Urinary bladder (tissue), 3 donors: ENCODE measurements at regions not wholly inside any gene's neighbourhood (a gene's known extent, or its start where the extent isn't known, plus 50 kb on each side); places are given as distances from the start of the nearest gene placed in this dataset.

Experiments used
- DNase-seq: peaks from one replicate; pipeline ENCODE4 v3.0.0-alpha.2; 2015; ENCODE audit errors: extremely low spot score
- H3K27ac ChIP-seq: one replicate; pipeline ENCODE4 v1.5.1; 2013; ENCODE audit warnings: low read depth, mild to moderate bottlenecking, moderate library complexity
- H3K36me3 ChIP-seq: one replicate; pipeline ENCODE4 v1.6.1; 2013; ENCODE audit warnings: mild to moderate bottlenecking, moderate library complexity; ENCODE audit not compliant: insufficient read depth
- H3K4me1 ChIP-seq: one replicate; pipeline ENCODE4 v1.6.1; 2013; ENCODE audit warnings: mild to moderate bottlenecking, moderate library complexity; ENCODE audit not compliant: insufficient read depth
- H3K4me3 ChIP-seq: one replicate; pipeline ENCODE4 v1.5.1; 2013; ENCODE audit warnings: low read depth, low read length
- WGBS: extraction: QIAGEN DNeasy Blood & Tissue Kit; methylation state at CpG from one replicate; pipeline ENCODE4 v1.1.7; 2013; 5-methylcytosine and 5-hydroxymethylcytosine counted together
- donor health status: healthy with polysubstance abuse.
- donor health status: healthy.

GRCh38 chr2:35915261-35915660 is 440.3 kb upstream of the CRIM1 start:
- DNase-seq = no peak
- no peaks in the 10 kb centered on the region for H3K4me1 ChIP-seq
- 64% methylated on average over 4 of the region's 4 CpGs for WGBS
- no peak overlapping the region for H3K27ac ChIP-seq
- no peaks in the 10 kb centered on the region for H3K36me3 ChIP-seq
- H3K4me3 ChIP-seq = no peak overlapping the region

- H3K4me3 ChIP-seq = no peak overlapping the region
- H3K27ac ChIP-seq = no peak overlapping the region
- 89% methylated on average over 2 of the region's 2 CpGs for WGBS
- H3K4me1 ChIP-seq = no peaks in the 10 kb centered on the region
- H3K36me3 ChIP-seq = no peaks in the 10 kb centered on the region
- no peak for DNase-seq
Measured at GRCh38 chr2:35891936-35892335, 463.6 kb upstream of the CRIM1 start.

GRCh38 chr2:35891528-35891927 is 464.1 kb upstream of the CRIM1 start:
- Histone ChIP-seq H3K27ac (no peak overlapping the region), H3K4me3 (no peak overlapping the region), H3K36me3 (no peaks in the 10 kb centered on the region), H3K4me1 (no peaks in the 10 kb centered on the region)
- no peak for DNase-seq

- no peaks in the 10 kb centered on the region for H3K36me3 ChIP-seq
- no peak overlapping the region for H3K4me3 ChIP-seq
- DNase-seq = no peak
- no peak overlapping the region for H3K27ac ChIP-seq
- no peaks in the 10 kb centered on the region for H3K4me1 ChIP-seq
- WGBS = 89% methylated on average over 7 of the region's 7 CpGs
Measured at GRCh38 chr2:35887146-35887545, 468.4 kb upstream of the CRIM1 start.

- DNase-seq = no peak
- 65% methylated on average over 4 of the region's 4 CpGs for WGBS
Measured at GRCh38 chr2:35873921-35874320, 481.7 kb upstream of the CRIM1 start.

GRCh38 chr2:35871672-35872071 is 483.9 kb upstream of the CRIM1 start:
- H3K4me1 ChIP-seq = no peaks in the 10 kb centered on the region
- no peak overlapping the region for H3K27ac ChIP-seq
- H3K36me3 ChIP-seq = no peaks in the 10 kb centered on the region
- 86% methylated on average over 8 of the region's 8 CpGs for WGBS
- H3K4me3 ChIP-seq = no peak overlapping the region
- no peak for DNase-seq

More at GRCh38 chr2:35873921-35874320, 481.7 kb upstream of the CRIM1 start:
- Histone ChIP-seq H3K4me1 (no peaks in the 10 kb centered on the region), H3K27ac (no peak overlapping the region), H3K36me3 (no peaks in the 10 kb centered on the region), H3K4me3 (no peak overlapping the region)

GRCh38 chr2:35870713-35871112 is 484.9 kb upstream of the CRIM1 start:
- 69% methylated on average over 1 of the region's 1 CpG for WGBS
- no peak overlapping the region for H3K27ac ChIP-seq
- no peak for DNase-seq
- no peaks in the 10 kb centered on the region for H3K4me1 ChIP-seq
- no peak overlapping the region for H3K4me3 ChIP-seq
- H3K36me3 ChIP-seq = no peaks in the 10 kb centered on the region

- Histone ChIP-seq H3K27ac (no peak overlapping the region), H3K4me3 (no peak overlapping the region), H3K36me3 (no peaks in the 10 kb centered on the region), H3K4me1 (no peaks in the 10 kb centered on the region)
- 38% methylated on average over 2 of the region's 2 CpGs for WGBS
- no peak for DNase-seq
Measured at GRCh38 chr2:35864141-35864540, 491.4 kb upstream of the CRIM1 start.

- H3K36me3 ChIP-seq = no peaks in the 10 kb centered on the region
- WGBS = 90% methylated on average over 1 of the region's 1 CpG
- no peak for DNase-seq
- H3K27ac ChIP-seq = no peak overlapping the region
- no peak overlapping the region for H3K4me3 ChIP-seq
- no peaks in the 10 kb centered on the region for H3K4me1 ChIP-seq
Measured at GRCh38 chr2:35858216-35858615, 497.4 kb upstream of the CRIM1 start.

GRCh38 chr2:35857498-35857897 is 498.1 kb upstream of the CRIM1 start:
- no peak overlapping the region for H3K4me3 ChIP-seq
- no peaks in the 10 kb centered on the region for H3K4me1 ChIP-seq
- no peak for DNase-seq
- 51% methylated on average over 3 of the region's 3 CpGs for WGBS
- H3K27ac ChIP-seq = no peak overlapping the region
- no peaks in the 10 kb centered on the region for H3K36me3 ChIP-seq

GRCh38 chr2:35831385-35831784 is 524.2 kb upstream of the CRIM1 start:
- Histone ChIP-seq H3K4me3 (no peak overlapping the region), H3K36me3 (no peaks in the 10 kb centered on the region), H3K27ac (no peak overlapping the region), H3K4me1 (no peaks in the 10 kb centered on the region)
- no peak for DNase-seq

GRCh38 chr2:35830833-35831232 is 524.7 kb upstream of the CRIM1 start:
- 96% methylated on average over 1 of the region's 1 CpG for WGBS
- H3K27ac ChIP-seq = no peak overlapping the region
- no peak overlapping the region for H3K4me3 ChIP-seq
- no peaks in the 10 kb centered on the region for H3K4me1 ChIP-seq
- H3K36me3 ChIP-seq = no peaks in the 10 kb centered on the region
- no peak for DNase-seq

GRCh38 chr2:35827086-35827485 is 528.5 kb upstream of the CRIM1 start:
- H3K4me3 ChIP-seq = no peak overlapping the region
- H3K27ac ChIP-seq = no peak overlapping the region
- WGBS = 55% methylated on average over 5 of the region's 5 CpGs
- no peaks in the 10 kb centered on the region for H3K4me1 ChIP-seq
- H3K36me3 ChIP-seq = no peaks in the 10 kb centered on the region
- no peak for DNase-seq

- H3K27ac ChIP-seq = no peak overlapping the region
- H3K4me1 ChIP-seq = no peaks in the 10 kb centered on the region
- H3K36me3 ChIP-seq = no peaks in the 10 kb centered on the region
- no peak overlapping the region for H3K4me3 ChIP-seq
- DNase-seq = no peak
- WGBS = 49% methylated on average over 3 of the region's 3 CpGs
Measured at GRCh38 chr2:35822716-35823115, 532.9 kb upstream of the CRIM1 start.

GRCh38 chr2:35821675-35822074 is 533.9 kb upstream of the CRIM1 start:
- H3K4me3 ChIP-seq = no peak overlapping the region
- H3K27ac ChIP-seq = no peak overlapping the region
- H3K36me3 ChIP-seq = no peaks in the 10 kb centered on the region
- WGBS = 40% methylated on average over 2 of the region's 2 CpGs
- H3K4me1 ChIP-seq = no peaks in the 10 kb centered on the region
- DNase-seq = no peak
